Spleen (tissue), 11 donors: ENCODE measurements at regions not wholly inside any gene's neighbourhood (a gene's known extent, or its start where the extent isn't known, plus 50 kb on each side); places are given as distances from the start of the nearest gene placed in this dataset.
A peak's percentile ranks its signal among the peaks of the same experiment; 100 is the strongest.

ENCODE experiments used
- DNase-seq: peaks from one replicate; pipeline ENCODE4 v3.0.0-alpha.2; 2020
- H3K27ac ChIP-seq, 8 donors: fragments of 200-600 bp; sonication (generic) in 7 of 8; 1 replicate in 4 of 8; 2 replicates in 4 of 8; pipeline versions ENCODE4 v1.5.0 to v1.8.0; 2016 to 2021; ENCODE audit warnings: inconsistent platforms in 4 of 8, mild to moderate bottlenecking in 4 of 8, moderate library complexity in 1 of 8
- H3K27me3 ChIP-seq, 7 donors: fragments of 200-600 bp; sonication (generic) in 6 of 7; replicated peaks in 1 of 7; 1 replicate in 4 of 7; 2 replicates in 3 of 7; pipeline versions ENCODE4 v1.5.0 to v1.8.0; 2016 to 2021; ENCODE audit warnings: inconsistent platforms in 3 of 7, mild to moderate bottlenecking in 1 of 7
- H3K36me3 ChIP-seq, 6 donors: fragments of 200-600 bp; sonication (generic) in 5 of 6; 1 replicate in 4 of 6; 2 replicates in 2 of 6; pipeline versions ENCODE4 v1.5.0 to v1.8.0; 2016 to 2021; ENCODE audit warnings: inconsistent platforms in 2 of 6
- H3K4me1 ChIP-seq, 6 donors: fragments of 200-600 bp; sonication (generic) in 5 of 6; 1 replicate in 3 of 6; 2 replicates in 3 of 6; pipeline versions ENCODE4 v1.5.0 to v1.8.0; 2016 to 2021; ENCODE audit warnings: inconsistent platforms in 3 of 6
- H3K4me3 ChIP-seq, 8 donors: fragments of 200-600 bp; sonication (generic) in 7 of 8; 1 replicate in 4 of 8; 2 replicates in 4 of 8; pipeline versions ENCODE4 v1.5.0 to v1.8.0; 2016 to 2021; ENCODE audit warnings: inconsistent platforms in 4 of 8, mild to moderate bottlenecking in 4 of 8, moderate library complexity in 2 of 8
- H3K9me3 ChIP-seq, 8 donors: fragments of 200-600 bp; sonication (generic) in 7 of 8; 1 replicate in 4 of 8; 2 replicates in 4 of 8; pipeline versions ENCODE4 v1.5.0 to v1.8.0; 2016 to 2021; ENCODE audit warnings: inconsistent platforms in 4 of 8
- CTCF ChIP-seq, 11 experiments: fragments of 200-600 bp in 7 of 11; fragments of 450-650 bp in 4 of 11; sonication (generic) in 4 of 11; IDR thresholded peaks in 8 of 11; conservative IDR thresholded peaks in 3 of 11; 1 replicate in 7 of 11; 2 replicates in 4 of 11; pipeline versions ENCODE4 v1.4.0 to v1.8.0; 2016 to 2021; ENCODE audit warnings: antibody characterized with exemption in 11 of 11, inconsistent platforms in 4 of 11, mild to moderate bottlenecking in 1 of 11
- POLR2A ChIP-seq, 3 donors: fragments of 450-650 bp; IDR thresholded peaks; one replicate each; pipeline ENCODE4 v1.5.1; 2017; ENCODE audit warnings: antibody characterized with exemption in 3 of 3, mild to moderate bottlenecking in 1 of 3
- POLR2AphosphoS5 ChIP-seq, 3 donors: sonication (generic); formaldehyde crosslinking; IDR thresholded peaks; one replicate each; pipeline ENCODE4 v1.5.1; 2017; ENCODE audit warnings: antibody characterized with exemption in 3 of 3
- WGBS, 5 donors: extraction: QIAGEN DNeasy Blood & Tissue Kit in 3 of 5; methylation state at CpG; one replicate each; pipeline versions ENCODE4 v1.1.5 to v1.1.7; 2013 to 2018; 5-methylcytosine and 5-hydroxymethylcytosine counted together
- intact Hi-C: fragments of 100-400 bp; cut with DNase I; formaldehyde crosslinking; loops from one replicate; pipeline ENCODE4 v1.15.0; 2023; ENCODE audit warnings: low total_unique reads
- donor health status: healthy with polysubstance abuse.
- donor health status: DM: no; HTN: no; CAD: no; lungs with moderate emphysema.
- donor health status: DM: no; HTN: no; CAD: no.
- donor health status: Bipolar disorder and iron deficiency.
- donor health status: healthy.
- donor health status: DM: no; HTN: no; CAD: no.
- donor health status: DM: yes; HTN: yes; CAD: no.

DNA sequence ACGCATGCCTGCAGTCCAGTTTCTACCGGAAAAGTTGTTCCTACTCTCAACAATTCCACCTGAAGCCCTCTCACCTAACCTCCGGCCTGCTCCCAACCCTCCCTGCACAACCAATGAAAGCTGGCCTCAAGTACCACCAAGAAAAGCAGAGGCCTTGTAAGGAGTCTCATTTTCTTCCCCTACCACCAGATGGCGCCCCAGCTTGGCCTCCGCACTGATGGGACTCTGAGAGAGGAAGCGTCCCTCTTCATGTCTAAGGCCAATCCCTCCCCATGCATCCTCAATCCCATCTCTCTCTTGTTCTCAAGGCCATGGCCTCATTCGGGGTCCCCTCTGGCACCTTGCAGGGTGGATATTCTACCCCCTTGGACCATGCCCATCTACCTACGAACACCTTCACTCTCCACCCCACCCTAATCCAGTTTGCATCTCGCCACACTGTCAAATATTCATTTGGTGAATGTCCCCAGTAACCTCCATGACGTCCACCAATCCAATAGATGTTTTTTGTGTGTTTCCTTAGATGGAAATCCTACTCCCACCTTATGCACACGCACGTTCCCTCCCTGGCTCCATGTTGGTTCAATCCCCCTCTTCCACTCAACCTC is 412.8 kb downstream of the ZNF536 start:
- TF ChIP-seq POLR2AphosphoS5 (IDR thresholded peaks at IDR 0.05), result no peak
- peak in 10 of 11 experiments; percentile 28 to 78 (median 66) for TF ChIP-seq CTCF (IDR thresholded peaks at IDR 0.05 in 8 of 11, conservative IDR thresholded peaks at IDR 0.05 in 3 of 11)
- Histone ChIP-seq H3K4me1 (peaks cover 0 to 6% (median 0%) of the 10 kb centered on the region in 6 donors), H3K27ac (no peak overlapping the region), H3K36me3 (no peaks in the 10 kb centered on the region), H3K9me3 (peaks cover 0 to 5% (median 0%) of the 10 kb centered on the region in 8 donors), H3K27me3 (peaks cover 0 to 19% (median 0%) of the 10 kb centered on the region in 7 donors), H3K4me3 (no peak overlapping the region)
- intact Hi-C loops, result no loop called here
- 54 to 63% (median 59%) methylated on average over 12 of the region's 12 CpGs for WGBS, 5 donors
- peak; percentile 84 for DNase-seq

GRCh38 chr19:30783936-30784335 is 411.8 kb downstream of the ZNF536 start:
- no peak overlapping the region for H3K27ac ChIP-seq
- no peaks in the 10 kb centered on the region for H3K9me3 ChIP-seq
- intact Hi-C loops, result no loop called here
- H3K4me1 ChIP-seq, result peaks cover 0 to 4% (median 0%) of the 10 kb centered on the region in 6 donors
- peaks cover 0 to 20% (median 0%) of the 10 kb centered on the region in 7 donors for H3K27me3 ChIP-seq
- TF ChIP-seq POLR2A (IDR thresholded peaks at IDR 0.05) (no peak), POLR2AphosphoS5 (IDR thresholded peaks at IDR 0.05) (no peak), CTCF (IDR thresholded peaks at IDR 0.05 in 8 of 11, conservative IDR thresholded peaks at IDR 0.05 in 3 of 11) (no peak)
- no peak for DNase-seq
- H3K36me3 ChIP-seq, result no peaks in the 10 kb centered on the region
- no peak overlapping the region for H3K4me3 ChIP-seq
- 83 to 92% (median 89%) methylated on average over 9 of the region's 9 CpGs for WGBS, 5 donors

GRCh38 chr19:30783212-30783611 is 411.0 kb downstream of the ZNF536 start:
- intact Hi-C loops, result no loop called here

DNA sequence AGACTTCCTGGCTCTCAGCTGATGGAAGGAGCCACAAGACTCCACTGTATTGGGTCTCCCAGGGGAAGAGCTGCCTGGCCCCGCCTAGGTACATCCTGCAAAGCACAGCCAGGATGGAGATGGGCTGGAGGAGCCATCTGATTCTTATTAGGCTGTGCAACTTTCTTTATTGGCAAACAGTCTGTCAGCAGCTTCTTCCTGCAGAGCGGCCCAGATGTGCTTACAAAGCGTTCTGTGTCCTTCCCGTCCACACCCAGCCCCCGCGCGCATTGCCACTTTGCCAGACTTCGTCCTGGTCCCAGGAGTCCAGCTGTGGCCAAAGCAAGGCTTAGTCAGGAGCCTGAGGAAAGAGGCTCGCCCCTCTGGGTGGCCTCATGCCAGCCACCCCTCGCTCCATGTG is 409.3 kb downstream of the ZNF536 start:
- Histone ChIP-seq H3K36me3 (no peaks in the 10 kb centered on the region), H3K27ac (no peak overlapping the region), H3K27me3 (peaks cover 0 to 39% (median 0%) of the 10 kb centered on the region in 7 donors), H3K4me1 (peaks cover 0 to 4% (median 0%) of the 10 kb centered on the region in 6 donors), H3K4me3 (no peak overlapping the region), H3K9me3 (no peaks in the 10 kb centered on the region)
- DNase-seq, result no peak
- TF ChIP-seq POLR2A (IDR thresholded peaks at IDR 0.05), result no peak
- TF ChIP-seq CTCF (IDR thresholded peaks at IDR 0.05 in 8 of 11, conservative IDR thresholded peaks at IDR 0.05 in 3 of 11), result no peak
- no peak for TF ChIP-seq POLR2AphosphoS5 (IDR thresholded peaks at IDR 0.05)
- 75 to 84% (median 77%) methylated on average over 10 of the region's 10 CpGs for WGBS, 5 donors
- intact Hi-C loops, result no loop called here

More at GRCh38 chr19:30783212-30783611, 411.0 kb downstream of the ZNF536 start:
- H3K27ac ChIP-seq, result no peak overlapping the region
- H3K9me3 ChIP-seq, result no peaks in the 10 kb centered on the region
- WGBS, 5 donors, result 81 to 88% (median 86%) methylated on average over 3 of the region's 3 CpGs
- H3K36me3 ChIP-seq, result no peaks in the 10 kb centered on the region
- no peak for DNase-seq
- no peak for TF ChIP-seq POLR2A (IDR thresholded peaks at IDR 0.05)
- no peak overlapping the region for H3K4me3 ChIP-seq
- H3K4me1 ChIP-seq, result peaks cover 0 to 4% (median 0%) of the 10 kb centered on the region in 6 donors
- peaks cover 0 to 25% (median 0%) of the 10 kb centered on the region in 7 donors for H3K27me3 ChIP-seq
